ENCODE measurements at regions not wholly inside any gene's neighbourhood (a gene's known extent, or its start where the extent isn't known, plus 50 kb on each side); places are given as distances from the start of the nearest gene placed in this dataset.
"Not testable (repeated sequence)": the region's sequence is repeated elsewhere in the genome, so short reads cannot be mapped to it uniquely, and the experiment has no call there.

- no peaks in the 10 kb centered on the region for H3K9me3 ChIP-seq (ENCODE audit: control insufficient read depth, insufficient read depth, low read length)
- H3K4me3 ChIP-seq (ENCODE audit: low read length) = no peak overlapping the region
- H3K4me2 ChIP-seq (ENCODE audit: low read length) = no peak overlapping the region
- H3K4me1 ChIP-seq (ENCODE audit: control insufficient read depth, low read length) = no peaks in the 10 kb centered on the region
- no peak for TF ChIP-seq CTCF (IDR thresholded peaks at IDR 0.05; ENCODE audit: low read depth, low read length, poor library complexity, severe bottlenecking)
- no peak for TF ChIP-seq EZH2phosphoT487 (IDR thresholded peaks at IDR 0.05; ENCODE audit: borderline replicate concordance, low read length)
- no peaks in the 10 kb centered on the region for H3K79me2 ChIP-seq (ENCODE audit: control insufficient read depth, low read length)
- no peaks in the 10 kb centered on the region for H3K9me2 ChIP-seq (replicated peaks; ENCODE audit: control insufficient read depth, low read length)
- peaks cover 2% of the 10 kb centered on the region; the same call in 1 of the 2 replicates for H3K27me3 ChIP-seq (ENCODE audit: control insufficient read depth, low read length)
- no peaks in the 10 kb centered on the region for H3K36me3 ChIP-seq (ENCODE audit: control insufficient read depth, low read length)
- H3F3A ChIP-seq (ENCODE audit: control insufficient read depth, insufficient read depth) = no peaks in the 10 kb centered on the region
- no peak overlapping the region for H3K27ac ChIP-seq (ENCODE audit: low read depth, low read length)
- no peaks in the 10 kb centered on the region for H4K20me1 ChIP-seq (ENCODE audit: control insufficient read depth, insufficient read depth, low read depth, low read length)
These were observed 146.3 kb upstream of the LCORL start for GRCh38 chr4:18167831-18168230.

- TF ChIP-seq EZH2phosphoT487 (IDR thresholded peaks at IDR 0.05; ENCODE audit: borderline replicate concordance, low read length) (no peak), CTCF (IDR thresholded peaks at IDR 0.05; ENCODE audit: low read depth, low read length, poor library complexity, severe bottlenecking) (no peak)
- Histone ChIP-seq H3K4me1 (ENCODE audit: control insufficient read depth, low read length) (no peaks in the 10 kb centered on the region), H3K36me3 (ENCODE audit: control insufficient read depth, low read length) (no peaks in the 10 kb centered on the region), H3K79me2 (ENCODE audit: control insufficient read depth, low read length) (no peaks in the 10 kb centered on the region), H3K4me2 (ENCODE audit: low read length) (no peak overlapping the region), H3F3A (ENCODE audit: control insufficient read depth, insufficient read depth) (no peaks in the 10 kb centered on the region), H3K27ac (ENCODE audit: low read depth, low read length) (no peak overlapping the region), H3K9me3 (ENCODE audit: control insufficient read depth, insufficient read depth, low read length) (no peaks in the 10 kb centered on the region), H4K20me1 (ENCODE audit: control insufficient read depth, insufficient read depth, low read depth, low read length) (no peaks in the 10 kb centered on the region), H3K9me2 (replicated peaks; ENCODE audit: control insufficient read depth, low read length) (no peaks in the 10 kb centered on the region), H3K27me3 (ENCODE audit: control insufficient read depth, low read length) (peaks cover 2% of the 10 kb centered on the region; the same call in 1 of the 2 replicates), H3K4me3 (ENCODE audit: low read length) (no peak overlapping the region)
These were observed 145.4 kb upstream of the LCORL start for GRCh38 chr4:18166925-18167324.

GRCh38 chr4:18162453-18162852, 140.9 kb upstream of the LCORL start:
- Histone ChIP-seq H3K4me1 (ENCODE audit: control insufficient read depth, low read length) (no peaks in the 10 kb centered on the region), H3K79me2 (ENCODE audit: control insufficient read depth, low read length) (no peaks in the 10 kb centered on the region), H3K27ac (ENCODE audit: low read depth, low read length) (no peak overlapping the region), H3F3A (ENCODE audit: control insufficient read depth, insufficient read depth) (no peaks in the 10 kb centered on the region), H3K27me3 (ENCODE audit: control insufficient read depth, low read length) (no peaks in the 10 kb centered on the region), H3K4me2 (ENCODE audit: low read length) (no peak overlapping the region), H3K9me2 (replicated peaks; ENCODE audit: control insufficient read depth, low read length) (no peaks in the 10 kb centered on the region), H3K9me3 (ENCODE audit: control insufficient read depth, insufficient read depth, low read length) (no peaks in the 10 kb centered on the region), H3K4me3 (ENCODE audit: low read length) (no peak overlapping the region), H3K36me3 (ENCODE audit: control insufficient read depth, low read length) (no peaks in the 10 kb centered on the region), H4K20me1 (ENCODE audit: control insufficient read depth, insufficient read depth, low read depth, low read length) (no peaks in the 10 kb centered on the region)
- no peak for TF ChIP-seq EZH2phosphoT487 (IDR thresholded peaks at IDR 0.05; ENCODE audit: borderline replicate concordance, low read length)
- TF ChIP-seq CTCF (IDR thresholded peaks at IDR 0.05; ENCODE audit: low read depth, low read length, poor library complexity, severe bottlenecking) = no peak

- not testable (repeated sequence) for H3F3A ChIP-seq (ENCODE audit: control insufficient read depth, insufficient read depth); H3K79me2 ChIP-seq (ENCODE audit: control insufficient read depth, low read length); H3K9me3 ChIP-seq (ENCODE audit: control insufficient read depth, insufficient read depth, low read length); H3K4me3 ChIP-seq (ENCODE audit: low read length); H3K27ac ChIP-seq (ENCODE audit: low read depth, low read length); H4K20me1 ChIP-seq (ENCODE audit: control insufficient read depth, insufficient read depth, low read depth, low read length); H3K36me3 ChIP-seq (ENCODE audit: control insufficient read depth, low read length); H3K4me1 ChIP-seq (ENCODE audit: control insufficient read depth, low read length); H3K27me3 ChIP-seq (ENCODE audit: control insufficient read depth, low read length); H3K9me2 ChIP-seq (replicated peaks; ENCODE audit: control insufficient read depth, low read length); H3K4me2 ChIP-seq (ENCODE audit: low read length)
These were observed 137.8 kb upstream of the LCORL start for GRCh38 chr4:18159117-18159912.

Measured in DOHH2 (cell line).